Tibial artery (tissue), 4 donors: ENCODE measurements at regions not wholly inside any gene's neighbourhood (a gene's known extent, or its start where the extent isn't known, plus 50 kb on each side); places are given as distances from the start of the nearest gene placed in this dataset.

Experiments used
- DNase-seq, 2 donors: peaks; one replicate each; pipeline ENCODE4 v3.0.0-alpha.2; 2019
- H3K27ac ChIP-seq, 2 donors: fragments of 200-600 bp; sonication (generic) in 1 of 2; 1 replicate in 1 of 2; 2 replicates in 1 of 2; pipeline ENCODE4 v1.5.1; 2018 to 2019; ENCODE audit warnings: mild to moderate bottlenecking in 1 of 2
- H3K27me3 ChIP-seq, 2 donors: fragments of 200-600 bp; sonication (generic) in 1 of 2; one replicate each; pipeline versions ENCODE4 v1.5.1 to v1.6.0; 2016 to 2019
- H3K36me3 ChIP-seq, 3 donors: fragments of 200-600 bp; sonication (generic) in 2 of 3; one replicate each; pipeline ENCODE4 v1.5.1; 2016 to 2019; ENCODE audit warnings: mild to moderate bottlenecking in 2 of 3
- H3K4me1 ChIP-seq, 4 donors: fragments of 200-600 bp; sonication (generic) in 2 of 4; 1 replicate in 3 of 4; 2 replicates in 1 of 4; pipeline ENCODE4 v1.5.1; 2016 to 2019
- H3K4me3 ChIP-seq, 2 donors: fragments of 200-600 bp; sonication (generic) in 1 of 2; 1 replicate in 1 of 2; 2 replicates in 1 of 2; pipeline ENCODE4 v1.5.1; 2018 to 2019; ENCODE audit warnings: mild to moderate bottlenecking in 2 of 2
- H3K9me3 ChIP-seq, 3 donors: fragments of 200-600 bp; sonication (generic) in 1 of 3; one replicate each; pipeline ENCODE4 v1.5.1; 2016 to 2019
- intact Hi-C: fragments of 100-400 bp; cut with DNase I; formaldehyde crosslinking; loops from one replicate; pipeline ENCODE4 v1.15.0; 2023; ENCODE audit warnings: low total_unique reads
- TF ChIP-seq, protein P1 (sequence below), 2 experiments: fragments of 200-600 bp in 1 of 2; fragments of 450-650 bp in 1 of 2; IDR thresholded peaks; one replicate each; pipeline ENCODE4 v1.5.1; 2017 to 2019; ENCODE audit warnings: antibody characterized with exemption in 2 of 2, mild to moderate bottlenecking in 1 of 2, moderate library complexity in 1 of 2

DNA sequence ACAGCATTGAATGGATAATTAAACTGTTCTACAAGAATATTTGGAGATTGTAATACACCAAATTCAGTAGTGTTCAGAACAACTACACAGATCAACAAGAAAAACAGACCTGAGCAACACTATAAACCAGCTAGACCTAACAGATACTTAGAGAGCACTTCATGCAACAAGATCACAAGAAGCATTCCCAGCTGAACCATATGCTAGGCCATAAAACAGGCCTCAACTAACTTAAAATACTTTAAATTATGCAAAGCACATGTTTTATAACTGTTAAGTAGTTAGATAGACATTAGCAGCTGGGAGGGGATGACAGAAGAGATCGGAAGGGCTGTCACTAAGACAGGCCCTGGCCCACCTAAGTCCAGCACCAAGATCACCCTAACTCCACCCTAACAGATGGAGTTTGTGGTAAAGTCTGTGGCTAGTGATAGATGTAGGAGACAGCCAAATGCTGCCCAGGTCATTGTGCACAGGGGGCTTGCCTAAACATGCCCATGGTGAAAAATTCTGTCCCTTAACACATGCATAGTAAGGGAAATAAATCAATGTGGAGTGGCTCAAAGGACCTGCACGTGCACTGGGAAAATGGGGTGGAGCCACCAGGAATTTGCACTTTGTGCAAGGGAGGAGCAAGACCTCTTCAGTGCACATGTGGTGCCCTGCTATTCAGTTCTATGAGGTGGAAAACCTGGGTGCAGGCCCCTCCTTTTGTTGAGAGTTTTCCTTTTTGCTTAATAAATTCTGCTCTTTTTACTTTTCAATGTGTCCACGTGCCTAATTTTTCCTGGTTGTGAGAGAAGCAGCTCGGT lies 567.8 kb upstream of the NRG3 start:
- DNase-seq, result no peak
- Histone ChIP-seq H3K27me3 (no peaks in the 10 kb centered on the region), H3K27ac (no peak overlapping the region), H3K9me3 (no peaks in the 10 kb centered on the region), H3K4me3 (no peak overlapping the region), H3K36me3 (no peaks in the 10 kb centered on the region), H3K4me1 (no peaks in the 10 kb centered on the region)
- TF ChIP-seq, protein P1, sequence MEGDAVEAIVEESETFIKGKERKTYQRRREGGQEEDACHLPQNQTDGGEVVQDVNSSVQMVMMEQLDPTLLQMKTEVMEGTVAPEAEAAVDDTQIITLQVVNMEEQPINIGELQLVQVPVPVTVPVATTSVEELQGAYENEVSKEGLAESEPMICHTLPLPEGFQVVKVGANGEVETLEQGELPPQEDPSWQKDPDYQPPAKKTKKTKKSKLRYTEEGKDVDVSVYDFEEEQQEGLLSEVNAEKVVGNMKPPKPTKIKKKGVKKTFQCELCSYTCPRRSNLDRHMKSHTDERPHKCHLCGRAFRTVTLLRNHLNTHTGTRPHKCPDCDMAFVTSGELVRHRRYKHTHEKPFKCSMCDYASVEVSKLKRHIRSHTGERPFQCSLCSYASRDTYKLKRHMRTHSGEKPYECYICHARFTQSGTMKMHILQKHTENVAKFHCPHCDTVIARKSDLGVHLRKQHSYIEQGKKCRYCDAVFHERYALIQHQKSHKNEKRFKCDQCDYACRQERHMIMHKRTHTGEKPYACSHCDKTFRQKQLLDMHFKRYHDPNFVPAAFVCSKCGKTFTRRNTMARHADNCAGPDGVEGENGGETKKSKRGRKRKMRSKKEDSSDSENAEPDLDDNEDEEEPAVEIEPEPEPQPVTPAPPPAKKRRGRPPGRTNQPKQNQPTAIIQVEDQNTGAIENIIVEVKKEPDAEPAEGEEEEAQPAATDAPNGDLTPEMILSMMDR (IDR thresholded peaks at IDR 0.05), result no peak
- intact Hi-C loops, result no loop called here

DNA sequence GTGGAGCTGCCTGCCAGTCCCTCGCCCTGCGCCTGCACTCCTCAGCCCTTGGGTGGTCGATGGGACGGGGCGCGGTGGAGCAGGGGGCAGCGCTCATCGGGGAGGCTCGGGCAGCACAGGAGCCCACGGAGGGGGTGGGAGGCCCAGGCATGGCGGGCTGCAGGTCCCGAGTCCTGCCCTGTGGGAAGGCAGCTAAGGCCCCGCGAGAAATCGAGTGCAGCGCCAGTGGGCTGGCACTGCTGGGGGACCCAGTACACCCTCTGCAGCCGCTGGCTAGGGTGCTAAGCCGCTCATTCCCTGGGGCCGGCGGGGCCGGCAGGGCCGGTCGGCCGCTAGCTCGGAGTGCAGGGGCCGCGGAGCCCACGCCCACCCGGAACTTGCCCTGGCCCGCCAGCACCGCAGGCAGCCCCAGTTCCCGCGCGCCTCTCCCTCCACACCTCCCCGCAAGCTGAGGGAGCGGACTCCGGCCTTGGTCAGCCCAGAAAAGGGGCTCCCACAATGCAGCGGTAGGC lies 565.9 kb upstream of the NRG3 start:
- H3K9me3 ChIP-seq, result no peaks in the 10 kb centered on the region
- H3K4me1 ChIP-seq, result no peaks in the 10 kb centered on the region
- intact Hi-C loops, result no loop called here
- no peak for DNase-seq
- TF ChIP-seq, protein P1 (IDR thresholded peaks at IDR 0.05), result no peak
- H3K27me3 ChIP-seq, result no peaks in the 10 kb centered on the region
- no peaks in the 10 kb centered on the region for H3K36me3 ChIP-seq
- no peak overlapping the region for H3K4me3 ChIP-seq
- no peak overlapping the region for H3K27ac ChIP-seq

DNA sequence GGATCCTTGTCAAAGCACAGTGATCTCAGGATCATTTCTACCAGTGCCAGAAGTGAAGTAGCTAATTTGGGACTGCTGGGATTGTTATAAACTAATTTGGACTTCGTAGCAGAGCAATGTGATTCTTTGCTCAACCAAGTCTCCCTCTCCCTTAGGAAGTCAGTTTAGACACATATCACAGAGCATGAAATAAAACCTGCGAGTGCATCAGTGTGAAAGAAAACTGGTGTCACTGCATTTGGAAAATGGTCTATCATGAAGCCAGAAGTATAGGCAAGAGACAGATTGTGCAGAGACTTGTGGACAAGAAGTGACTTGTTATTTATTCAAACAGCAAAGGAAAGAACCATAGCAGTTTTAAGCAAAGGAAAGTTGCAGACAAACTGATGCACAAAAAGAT lies 560.5 kb upstream of the NRG3 start:
- H3K36me3 ChIP-seq, result no peaks in the 10 kb centered on the region
- DNase-seq, result no peak
- no peaks in the 10 kb centered on the region for H3K27me3 ChIP-seq
- H3K9me3 ChIP-seq, result no peaks in the 10 kb centered on the region
- intact Hi-C loops, result no loop called here
- no peak overlapping the region for H3K27ac ChIP-seq
- TF ChIP-seq, protein P1 (IDR thresholded peaks at IDR 0.05), result no peak
- H3K4me1 ChIP-seq, result no peaks in the 10 kb centered on the region
- no peak overlapping the region for H3K4me3 ChIP-seq

DNA sequence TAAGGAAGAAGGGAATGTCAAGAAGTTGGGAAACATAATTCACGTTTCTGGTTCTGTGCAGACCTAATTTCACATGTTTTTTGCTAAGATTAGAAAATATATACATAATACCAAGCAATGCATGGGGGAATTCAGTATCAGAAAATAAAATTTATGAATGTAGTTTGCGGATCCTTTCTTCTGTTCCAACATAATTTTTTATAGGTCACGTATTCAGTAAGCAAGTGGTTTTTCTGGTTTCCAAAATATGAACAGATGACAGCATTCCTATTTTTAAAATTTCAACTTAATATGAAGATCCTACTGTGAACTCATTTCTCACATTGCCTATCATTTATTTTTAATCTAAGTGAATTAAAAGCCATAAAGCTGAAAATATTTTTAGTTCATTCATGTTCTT lies 560.0 kb upstream of the NRG3 start:
- Histone ChIP-seq H3K4me3 (no peak overlapping the region), H3K9me3 (no peaks in the 10 kb centered on the region), H3K4me1 (no peaks in the 10 kb centered on the region), H3K27ac (no peak overlapping the region), H3K36me3 (no peaks in the 10 kb centered on the region), H3K27me3 (no peaks in the 10 kb centered on the region)
- intact Hi-C loops, result no loop called here
- TF ChIP-seq, protein P1 (IDR thresholded peaks at IDR 0.05), result no peak
- no peak for DNase-seq

DNA sequence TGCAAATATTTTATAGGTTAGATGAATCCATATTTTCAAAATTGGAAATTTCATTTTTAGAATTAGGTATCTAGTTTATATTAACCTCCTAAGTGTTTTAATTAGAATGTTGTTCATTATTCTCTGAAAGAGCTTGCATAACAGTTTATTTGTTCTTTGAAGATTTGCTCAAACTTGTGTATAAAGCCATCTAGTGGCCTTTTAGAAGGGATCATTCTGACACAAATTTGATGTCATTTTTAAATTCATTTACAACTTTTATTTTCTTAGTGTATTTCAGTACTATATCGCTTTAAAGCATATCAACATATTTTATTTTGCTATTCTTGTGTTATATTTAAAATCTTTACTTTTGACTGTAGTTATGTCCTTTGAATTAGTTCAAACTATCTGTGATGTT lies 527.0 kb upstream of the NRG3 start:
- intact Hi-C loops, result no loop called here
- no peak for DNase-seq
- TF ChIP-seq, protein P1 (IDR thresholded peaks at IDR 0.05), result no peak
- no peaks in the 10 kb centered on the region for H3K9me3 ChIP-seq
- no peak overlapping the region for H3K4me3 ChIP-seq
- no peaks in the 10 kb centered on the region for H3K4me1 ChIP-seq
- H3K27me3 ChIP-seq, result no peaks in the 10 kb centered on the region
- no peak overlapping the region for H3K27ac ChIP-seq
- no peaks in the 10 kb centered on the region for H3K36me3 ChIP-seq
